HCT116 (cell line): ENCODE measurements at regions not wholly inside any gene's neighbourhood (a gene's known extent, or its start where the extent isn't known, plus 50 kb on each side); places are given as distances from the start of the nearest gene placed in this dataset.

Experiments used
- ATAC-seq: fragments of 200-7000 bp; cut with Tn5 transposase; 2 replicates; pipeline ENCODE4 v1.9.1; 2020; ENCODE audit warnings: mild to moderate bottlenecking, moderate library complexity
- BruUV-seq: library from RNA; stranded (reverse); fragments of 400-500 nt; replicated peaks from 2 replicates; lab custom pipeline; 2021; lab: Mats Ljungman, UMichigan
- CTCF ChIA-PET: fragments of 300-600 bp; sonication (Branson Sonifier 250); formaldehyde crosslinking; loops from one replicate; lab custom pipeline; 2021; ENCODE audit warnings: antibody characterized with exemption; lab: Charles Lee
- POLR2A ChIA-PET: fragments of 300-600, 350-600 bp; sonication (Branson Sonifier 250); formaldehyde crosslinking; loops from one replicate; lab custom pipeline; 2021; ENCODE audit warnings: antibody characterized with exemption; lab: Charles Lee
- RAD21 ChIA-PET, 2 experiments: fragments of 300-600 bp; sonication (Branson Sonifier 250); formaldehyde crosslinking; loops; one replicate each; lab custom pipeline; 2023; ENCODE audit warnings: low total read pairs in 2 of 2; ENCODE audit not compliant: uncharacterized antibody in 2 of 2, unreplicated experiment in 2 of 2, low non-redundant PET in 1 of 2; lab: Charles Lee
- DNase-seq: peaks from one replicate; pipeline ENCODE4 v3.0.0-alpha.2; 2010; ENCODE audit warnings: low read depth, low spot score
- H2AFZ ChIP-seq: fragments of 200-600 bp; shearing (Covaris generic), sonication (generic); 2 replicates; pipeline ENCODE4 v1.6.1; 2017; ENCODE audit warnings: low read depth, mixed run types, mixed read lengths, antibody characterized with exemption, low read length; ENCODE audit not compliant: poor library complexity, severe bottlenecking
- H3K27ac ChIP-seq: 2 replicates; pipeline ENCODE4 v1.5.1; 2012; ENCODE audit warnings: low read depth, low read length
- H3K27me3 ChIP-seq: fragments of 200-600 bp; sonication (generic); 2 replicates; pipeline ENCODE4 v1.6.1; 2016; ENCODE audit warnings: mixed run types, low read length, mixed read lengths; ENCODE audit not compliant: insufficient read depth
- H3K36me3 ChIP-seq, 2 experiments: fragments of 200-500 bp in 1 of 2; fragments of 200-600 bp in 1 of 2; sonication (Bioruptor generic) in 1 of 2; sonication (generic) in 1 of 2; 2 replicates each; pipeline versions ENCODE4 v1.5.1 to v1.6.1; 2014 to 2016; ENCODE audit warnings: low read length in 2 of 2, inconsistent platforms in 1 of 2, mixed read lengths in 1 of 2, mixed run types in 1 of 2; ENCODE audit not compliant: insufficient read depth in 2 of 2, control insufficient read depth in 1 of 2
- H3K4me1 ChIP-seq, 2 experiments: fragments of 200-600 bp in 1 of 2; sonication (generic) in 1 of 2; 2 replicates each; pipeline versions ENCODE4 v1.5.1 to v1.6.1; 2012 to 2017; ENCODE audit warnings: low read length in 2 of 2, inconsistent platforms in 1 of 2, mild to moderate bottlenecking in 1 of 2, mixed read lengths in 1 of 2, mixed run types in 1 of 2, moderate library complexity in 1 of 2; ENCODE audit not compliant: insufficient read depth in 2 of 2, control insufficient read depth in 1 of 2
- H3K4me2 ChIP-seq: fragments of 200-600 bp; sonication (generic); 2 replicates; pipeline ENCODE4 v1.6.1; 2017; ENCODE audit warnings: mixed run types, low read length, mixed read lengths
- H3K4me3 ChIP-seq, 2 experiments: fragments of 200-600 bp in 1 of 2; sonication (generic) in 1 of 2; replicated peaks in 1 of 2; 2 replicates each; pipeline ENCODE4 v1.5.1; 2011 to 2016; ENCODE audit warnings: low read length in 2 of 2, control low read depth in 1 of 2, low read depth in 1 of 2, mild to moderate bottlenecking in 1 of 2, mixed read lengths in 1 of 2, mixed run types in 1 of 2
- H3K79me2 ChIP-seq: fragments of 200-600 bp; sonication (generic); 2 replicates; pipeline ENCODE4 v1.6.1; 2017; ENCODE audit warnings: mild to moderate bottlenecking, mixed run types, low read length, moderate library complexity, mixed read lengths; ENCODE audit not compliant: insufficient read depth
- H3K9ac ChIP-seq: fragments of 200-600 bp; sonication (generic); 2 replicates; pipeline ENCODE4 v1.6.1; 2016; ENCODE audit warnings: low read length, mixed read lengths
- H3K9me2 ChIP-seq: fragments of 200-600 bp; sonication (generic), shearing (Covaris generic); 2 replicates; pipeline ENCODE4 v1.6.1; 2017; ENCODE audit warnings: mixed run types, mild to moderate bottlenecking, moderate library complexity; ENCODE audit not compliant: insufficient read depth
- H3K9me3 ChIP-seq, 2 experiments: fragments of 200-500 bp in 1 of 2; fragments of 200-600 bp in 1 of 2; sonication (Bioruptor generic) in 1 of 2; sonication (generic) in 1 of 2; 2 replicates each; pipeline ENCODE4 v1.6.1; 2014 to 2017; ENCODE audit warnings: low read length in 2 of 2, mixed read lengths in 2 of 2, inconsistent platforms in 1 of 2, low read depth in 1 of 2, mild to moderate bottlenecking in 1 of 2, mixed run types in 1 of 2, moderate library complexity in 1 of 2; ENCODE audit not compliant: control insufficient read depth in 1 of 2, insufficient read depth in 1 of 2
- H4K20me1 ChIP-seq: fragments of 200-600 bp; sonication (generic), shearing (Covaris generic); 2 replicates; pipeline ENCODE4 v1.6.1; 2017; ENCODE audit warnings: mixed run types, mild to moderate bottlenecking, moderate library complexity; ENCODE audit not compliant: insufficient read depth
- CBX3 ChIP-seq: IDR thresholded peaks from 2 replicates; pipeline ENCODE4 v1.6.1; 2012; ENCODE audit warnings: low read depth
- ELF1 ChIP-seq: IDR thresholded peaks from 2 replicates; pipeline ENCODE4 v1.6.1; 2012; ENCODE audit warnings: low read depth, borderline replicate concordance
- ZFX ChIP-seq: fragments of 450-650 bp; IDR thresholded peaks from 2 replicates; pipeline ENCODE4 v1.6.1; 2017
- intact Hi-C: fragments of 100-400 bp; cut with micrococcal nuclease; formaldehyde crosslinking; loops from 2 replicates; pipeline ENCODE4 v1.10.0; 2022
- TF ChIP-seq, protein P1 (sequence below), 3 experiments: fragments of 200-600 bp in 1 of 3; sonication (generic) in 1 of 3; IDR thresholded peaks in 2 of 3; conservative IDR thresholded peaks in 1 of 3; 2 replicates each; pipeline ENCODE4 v1.5.1; 2012 to 2017; ENCODE audit warnings: low read depth in 2 of 3, low read length in 2 of 3, antibody characterized with exemption in 1 of 3, borderline replicate concordance in 1 of 3, control low read depth in 1 of 3, mild to moderate bottlenecking in 1 of 3, mixed read lengths in 1 of 3, mixed run types in 1 of 3, moderate library complexity in 1 of 3; ENCODE audit not compliant: insufficient read depth in 1 of 3
- TF ChIP-seq, protein P2 (sequence below): IDR thresholded peaks from 2 replicates; pipeline ENCODE4 v1.6.1; 2012
- TF ChIP-seq, protein P3 (sequence below): IDR thresholded peaks from 2 replicates; pipeline ENCODE4 v1.6.1; 2011; ENCODE audit warnings: mild to moderate bottlenecking, low read length, moderate library complexity; ENCODE audit not compliant: insufficient replicate concordance; ENCODE audit errors: extremely low read depth
- TF ChIP-seq, protein P4 (sequence below): IDR thresholded peaks from 2 replicates; pipeline ENCODE4 v1.6.1; 2012

DNA sequence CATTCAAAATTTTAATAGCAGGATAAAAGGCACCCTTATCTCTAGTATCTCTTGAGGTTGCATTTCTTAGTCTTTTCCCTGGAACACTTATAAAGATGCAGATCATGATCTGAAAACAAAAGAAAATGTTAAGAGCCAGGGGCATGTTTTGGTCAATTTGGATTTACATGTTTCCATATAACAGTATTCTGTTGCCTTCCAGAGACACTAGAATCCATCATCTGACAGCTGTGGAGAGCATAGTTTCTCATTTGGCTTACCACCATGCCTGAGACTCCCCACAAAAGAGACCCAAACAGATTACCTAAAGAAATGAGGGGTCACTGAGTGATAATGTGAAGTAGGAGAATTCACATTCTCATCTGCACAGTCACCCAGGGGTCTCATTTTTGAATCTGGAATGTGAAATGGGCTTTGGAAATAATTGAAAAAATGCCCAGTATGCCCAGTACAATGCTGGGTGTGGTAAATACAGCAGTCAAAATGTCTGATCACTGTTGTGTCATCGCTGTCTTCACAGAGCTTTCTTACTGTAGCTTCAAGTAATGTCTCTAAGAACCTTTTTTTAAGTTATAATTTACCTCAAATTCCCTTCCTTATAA lies 79.9 kb upstream of the ZBTB20 start:
- ATAC-seq (no peak), DNase-seq (no peak)
- Histone ChIP-seq H3K36me3 (no peaks in the 10 kb centered on the region), H3K9me3 (no peaks in the 10 kb centered on the region), H3K4me3 (no peak overlapping the region), H3K4me1 (no peaks in the 10 kb centered on the region; a peak in 1 of 4 replicates), H3K9me2 (no peaks in the 10 kb centered on the region), H2AFZ (no peak overlapping the region), H3K79me2 (no peaks in the 10 kb centered on the region), H4K20me1 (no peaks in the 10 kb centered on the region), H3K9ac (no peak overlapping the region), H3K27me3 (no peaks in the 10 kb centered on the region), H3K27ac (no peak overlapping the region), H3K4me2 (no peak overlapping the region)
- ChIA-PET CTCF (interaction anchor here (1.3 kb wide), 1 partner anchor 9 kb away, joined by 4 read pairs; no protein-coding TSS in a partner anchor), POLR2A (no interaction called here), RAD21 (no interaction called here)
- no TSS peak for BruUV-seq
- TF ChIP-seq, protein P1, sequence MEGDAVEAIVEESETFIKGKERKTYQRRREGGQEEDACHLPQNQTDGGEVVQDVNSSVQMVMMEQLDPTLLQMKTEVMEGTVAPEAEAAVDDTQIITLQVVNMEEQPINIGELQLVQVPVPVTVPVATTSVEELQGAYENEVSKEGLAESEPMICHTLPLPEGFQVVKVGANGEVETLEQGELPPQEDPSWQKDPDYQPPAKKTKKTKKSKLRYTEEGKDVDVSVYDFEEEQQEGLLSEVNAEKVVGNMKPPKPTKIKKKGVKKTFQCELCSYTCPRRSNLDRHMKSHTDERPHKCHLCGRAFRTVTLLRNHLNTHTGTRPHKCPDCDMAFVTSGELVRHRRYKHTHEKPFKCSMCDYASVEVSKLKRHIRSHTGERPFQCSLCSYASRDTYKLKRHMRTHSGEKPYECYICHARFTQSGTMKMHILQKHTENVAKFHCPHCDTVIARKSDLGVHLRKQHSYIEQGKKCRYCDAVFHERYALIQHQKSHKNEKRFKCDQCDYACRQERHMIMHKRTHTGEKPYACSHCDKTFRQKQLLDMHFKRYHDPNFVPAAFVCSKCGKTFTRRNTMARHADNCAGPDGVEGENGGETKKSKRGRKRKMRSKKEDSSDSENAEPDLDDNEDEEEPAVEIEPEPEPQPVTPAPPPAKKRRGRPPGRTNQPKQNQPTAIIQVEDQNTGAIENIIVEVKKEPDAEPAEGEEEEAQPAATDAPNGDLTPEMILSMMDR (IDR thresholded peaks at IDR 0.05 in 2 of 3, conservative IDR thresholded peaks at IDR 0.05 in 1 of 3; ENCODE audit: borderline replicate concordance in 1 of 3, insufficient read depth in 1 of 3, low read depth in 2 of 3, low read length in 2 of 3), result no peak
- TF ChIP-seq, protein P2, sequence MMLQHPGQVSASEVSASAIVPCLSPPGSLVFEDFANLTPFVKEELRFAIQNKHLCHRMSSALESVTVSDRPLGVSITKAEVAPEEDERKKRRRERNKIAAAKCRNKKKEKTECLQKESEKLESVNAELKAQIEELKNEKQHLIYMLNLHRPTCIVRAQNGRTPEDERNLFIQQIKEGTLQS, result no peak
- TF ChIP-seq ZFX, result no peak
- TF ChIP-seq CBX3, result no peak
- TF ChIP-seq, protein P3, sequence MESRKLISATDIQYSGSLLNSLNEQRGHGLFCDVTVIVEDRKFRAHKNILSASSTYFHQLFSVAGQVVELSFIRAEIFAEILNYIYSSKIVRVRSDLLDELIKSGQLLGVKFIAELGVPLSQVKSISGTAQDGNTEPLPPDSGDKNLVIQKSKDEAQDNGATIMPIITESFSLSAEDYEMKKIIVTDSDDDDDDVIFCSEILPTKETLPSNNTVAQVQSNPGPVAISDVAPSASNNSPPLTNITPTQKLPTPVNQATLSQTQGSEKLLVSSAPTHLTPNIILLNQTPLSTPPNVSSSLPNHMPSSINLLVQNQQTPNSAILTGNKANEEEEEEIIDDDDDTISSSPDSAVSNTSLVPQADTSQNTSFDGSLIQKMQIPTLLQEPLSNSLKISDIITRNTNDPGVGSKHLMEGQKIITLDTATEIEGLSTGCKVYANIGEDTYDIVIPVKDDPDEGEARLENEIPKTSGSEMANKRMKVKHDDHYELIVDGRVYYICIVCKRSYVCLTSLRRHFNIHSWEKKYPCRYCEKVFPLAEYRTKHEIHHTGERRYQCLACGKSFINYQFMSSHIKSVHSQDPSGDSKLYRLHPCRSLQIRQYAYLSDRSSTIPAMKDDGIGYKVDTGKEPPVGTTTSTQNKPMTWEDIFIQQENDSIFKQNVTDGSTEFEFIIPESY, result no peak
- no peak for TF ChIP-seq ELF1
- TF ChIP-seq, protein P4, sequence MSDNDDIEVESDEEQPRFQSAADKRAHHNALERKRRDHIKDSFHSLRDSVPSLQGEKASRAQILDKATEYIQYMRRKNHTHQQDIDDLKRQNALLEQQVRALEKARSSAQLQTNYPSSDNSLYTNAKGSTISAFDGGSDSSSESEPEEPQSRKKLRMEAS, result no peak
- intact Hi-C loops, result no loop called here
